Middle frontal gyrus (tissue), 1 donor: ENCODE measurements at regions not wholly inside any gene's neighbourhood (a gene's known extent, or its start where the extent isn't known, plus 50 kb on each side); places are given as distances from the start of the nearest gene placed in this dataset.
"Not testable (repeated sequence)": the region's sequence is repeated elsewhere in the genome, so short reads cannot be mapped to it uniquely, and the experiment has no call there.

Experiments used
- DNase-seq: peaks from one replicate; pipeline ENCODE4 v3.0.0-alpha.2; 2015; ENCODE audit warnings: low spot score; ENCODE audit errors: extremely low spot score

- DNase-seq: no peak
Measured at GRCh38 chr1:82162486-82163420, 362.0 kb downstream of the ADGRL2 start.

- DNase-seq: no peak
Measured at GRCh38 chr1:82161700-82162141, 361.0 kb downstream of the ADGRL2 start.

- no peak for DNase-seq
Measured at GRCh38 chr1:82160903-82161302, 360.2 kb downstream of the ADGRL2 start.

GRCh38 chr1:82160036-82160435 is 359.3 kb downstream of the ADGRL2 start:
- no peak for DNase-seq

GRCh38 chr1:82158981-82159380 is 358.2 kb downstream of the ADGRL2 start:
- no peak for DNase-seq

GRCh38 chr1:82154219-82154970 is 353.7 kb downstream of the ADGRL2 start:
- DNase-seq: no peak

GRCh38 chr1:82153752-82154151 is 353.0 kb downstream of the ADGRL2 start:
- DNase-seq: no peak

GRCh38 chr1:82153272-82153629 is 352.5 kb downstream of the ADGRL2 start:
- DNase-seq: no peak

- DNase-seq: no peak
Measured at GRCh38 chr1:82152356-82153271, 351.9 kb downstream of the ADGRL2 start.

- DNase-seq: no peak
Measured at GRCh38 chr1:82145656-82146055, 344.9 kb downstream of the ADGRL2 start.

GRCh38 chr1:82143108-82143833 is 342.5 kb downstream of the ADGRL2 start:
- no peak for DNase-seq

- no peak for DNase-seq
Measured at GRCh38 chr1:82141390-82141789, 340.7 kb downstream of the ADGRL2 start.

GRCh38 chr1:82139751-82140468 is 339.2 kb downstream of the ADGRL2 start:
- DNase-seq: no peak

GRCh38 chr1:82136351-82136750 is 335.6 kb downstream of the ADGRL2 start:
- DNase-seq: not testable (repeated sequence)

- DNase-seq: no peak
Measured at GRCh38 chr1:82125866-82126265, 325.1 kb downstream of the ADGRL2 start.

GRCh38 chr1:82125119-82125518 is 324.4 kb downstream of the ADGRL2 start:
- no peak for DNase-seq

- no peak for DNase-seq
Measured at GRCh38 chr1:82121421-82121820, 320.7 kb downstream of the ADGRL2 start.

- DNase-seq: no peak
Measured at GRCh38 chr1:82116105-82116504, 315.4 kb downstream of the ADGRL2 start.

- DNase-seq: no peak
Measured at GRCh38 chr1:82114887-82115286, 314.2 kb downstream of the ADGRL2 start.
